ENCODE measurements at regions not wholly inside any gene's neighbourhood (a gene's known extent, or its start where the extent isn't known, plus 50 kb on each side); places are given as distances from the start of the nearest gene placed in this dataset.

- no peak overlapping the region for H2AFZ ChIP-seq
- no peaks in the 10 kb centered on the region for H3K79me2 ChIP-seq
- H3K27ac ChIP-seq: no peak overlapping the region
- no peaks in the 10 kb centered on the region for H3K36me3 ChIP-seq (ENCODE audit: control insufficient read depth, insufficient read depth, low read length)
- no peaks in the 10 kb centered on the region for H3K4me1 ChIP-seq
- no peaks in the 10 kb centered on the region for H3K27me3 ChIP-seq (ENCODE audit: control insufficient read depth, insufficient read depth, low read length)
- no peak overlapping the region for H3K4me3 ChIP-seq (ENCODE audit: low read depth, low read length)
- no peak overlapping the region for H3K9ac ChIP-seq
- H3K9me3 ChIP-seq (ENCODE audit: control insufficient read depth, low read length): no peaks in the 10 kb centered on the region
- no peak overlapping the region for H3K4me2 ChIP-seq (ENCODE audit: low read length)
- TF ChIP-seq CTCF (IDR thresholded peaks at IDR 0.05): no peak
Measured at GRCh38 chr3:147795418-147795817, 386.3 kb downstream of the ZIC1 start.

- Histone ChIP-seq H3K9me3 (ENCODE audit: control insufficient read depth, low read length) (no peaks in the 10 kb centered on the region), H3K4me1 (no peaks in the 10 kb centered on the region), H3K27ac (no peak overlapping the region), H3K9ac (no peak overlapping the region), H3K4me2 (ENCODE audit: low read length) (no peak overlapping the region), H3K79me2 (no peaks in the 10 kb centered on the region), H2AFZ (no peak overlapping the region), H3K36me3 (ENCODE audit: control insufficient read depth, insufficient read depth, low read length) (no peaks in the 10 kb centered on the region), H3K27me3 (ENCODE audit: control insufficient read depth, insufficient read depth, low read length) (no peaks in the 10 kb centered on the region), H3K4me3 (ENCODE audit: low read depth, low read length) (no peak overlapping the region)
- TF ChIP-seq CTCF (IDR thresholded peaks at IDR 0.05): no peak
Measured at GRCh38 chr3:147797095-147797494, 387.9 kb downstream of the ZIC1 start.

GRCh38 chr3:147799601-147800000, 390.4 kb downstream of the ZIC1 start:
- Histone ChIP-seq H3K79me2 (no peaks in the 10 kb centered on the region), H3K9me3 (ENCODE audit: control insufficient read depth, low read length) (no peaks in the 10 kb centered on the region), H3K4me1 (no peaks in the 10 kb centered on the region), H3K36me3 (ENCODE audit: control insufficient read depth, insufficient read depth, low read length) (no peaks in the 10 kb centered on the region), H3K9ac (no peak overlapping the region), H3K27ac (no peak overlapping the region), H3K27me3 (ENCODE audit: control insufficient read depth, insufficient read depth, low read length) (no peaks in the 10 kb centered on the region), H3K4me3 (ENCODE audit: low read depth, low read length) (no peak overlapping the region), H2AFZ (no peak overlapping the region), H3K4me2 (ENCODE audit: low read length) (no peak overlapping the region)
- no peak for TF ChIP-seq CTCF (IDR thresholded peaks at IDR 0.05)

GRCh38 chr3:147807776-147808175, 398.6 kb downstream of the ZIC1 start:
- Histone ChIP-seq H3K9ac (no peak overlapping the region), H3K36me3 (ENCODE audit: control insufficient read depth, insufficient read depth, low read length) (no peaks in the 10 kb centered on the region), H3K4me2 (ENCODE audit: low read length) (no peak overlapping the region), H3K4me3 (ENCODE audit: low read depth, low read length) (no peak overlapping the region), H3K4me1 (no peaks in the 10 kb centered on the region), H3K27me3 (ENCODE audit: control insufficient read depth, insufficient read depth, low read length) (no peaks in the 10 kb centered on the region), H3K27ac (no peak overlapping the region), H3K9me3 (ENCODE audit: control insufficient read depth, low read length) (no peaks in the 10 kb centered on the region), H3K79me2 (no peaks in the 10 kb centered on the region), H2AFZ (no peak overlapping the region)
- TF ChIP-seq CTCF (IDR thresholded peaks at IDR 0.05): no peak

- no peak overlapping the region for H3K4me2 ChIP-seq (ENCODE audit: low read length)
- no peak overlapping the region for H3K27ac ChIP-seq
- H3K4me1 ChIP-seq: no peaks in the 10 kb centered on the region
- no peak overlapping the region for H3K4me3 ChIP-seq (ENCODE audit: low read depth, low read length)
- no peaks in the 10 kb centered on the region for H3K27me3 ChIP-seq (ENCODE audit: control insufficient read depth, insufficient read depth, low read length)
- H3K36me3 ChIP-seq (ENCODE audit: control insufficient read depth, insufficient read depth, low read length): no peaks in the 10 kb centered on the region
- no peaks in the 10 kb centered on the region for H3K79me2 ChIP-seq
- no peak overlapping the region for H3K9ac ChIP-seq
- no peak overlapping the region for H2AFZ ChIP-seq
- no peaks in the 10 kb centered on the region for H3K9me3 ChIP-seq (ENCODE audit: control insufficient read depth, low read length)
- TF ChIP-seq CTCF (IDR thresholded peaks at IDR 0.05): no peak
Measured at GRCh38 chr3:147809206-147809605, 400.0 kb downstream of the ZIC1 start.

Data from parathyroid adenoma (tissue), 2 donors.